ENCODE measurements at regions not wholly inside any gene's neighbourhood (a gene's known extent, or its start where the extent isn't known, plus 50 kb on each side); places are given as distances from the start of the nearest gene placed in this dataset.
"Not testable (repeated sequence)": the region's sequence is repeated elsewhere in the genome, so short reads cannot be mapped to it uniquely, and the experiment has no call there.

GRCh38 chr16:60402941-60403340 lies 1633.3 kb downstream of the CDH8 start:
- TF ChIP-seq RAD21 (conservative IDR thresholded peaks at IDR 0.05 in 1 of 2, IDR thresholded peaks at IDR 0.05 in 1 of 2); SMC3 (IDR thresholded peaks at IDR 0.05); MAFK (IDR thresholded peaks at IDR 0.05; ENCODE audit: partially characterized antibody); CEBPB (IDR thresholded peaks at IDR 0.05); CBX2 (IDR thresholded peaks at IDR 0.05; ENCODE audit: borderline replicate concordance, low read depth); REST (IDR thresholded peaks at IDR 0.05); CTCF (IDR thresholded peaks at IDR 0.05): not testable (repeated sequence)
